CD4-positive, alpha-beta T cell (primary cell): ENCODE measurements at regions not wholly inside any gene's neighbourhood (a gene's known extent, or its start where the extent isn't known, plus 50 kb on each side); places are given as distances from the start of the nearest gene placed in this dataset.

Source experiments
- ATAC-seq: fragments of 200-7000 bp; cut with Tn5 transposase; one replicate; pipeline ENCODE4 v1.10.0; 2022; ENCODE audit warnings: mild to moderate bottlenecking; ENCODE audit not compliant: poor library complexity
- CTCF ChIA-PET: fragments of 350-600 bp; sonication (Branson Sonifier 250); formaldehyde crosslinking; loops from one replicate; lab custom pipeline; 2021; ENCODE audit warnings: antibody characterized with exemption, inconsistent platforms; lab: Charles Lee
- POLR2A ChIA-PET: fragments of 350-600 bp; sonication (Branson Sonifier 250); formaldehyde crosslinking; loops from one replicate; lab custom pipeline; 2021; ENCODE audit warnings: antibody characterized with exemption, inconsistent platforms; lab: Charles Lee
- DNase-seq, 14 experiments: peaks; one replicate each; pipeline ENCODE4 v3.0.0-alpha.2; 2013 to 2020; ENCODE audit warnings: mixed read lengths in 2 of 14
- H3K27ac ChIP-seq, 2 donors: one replicate each; pipeline versions ENCODE4 v1.5.1 to v1.7.0; 2013; ENCODE audit warnings: low read length in 2 of 2, low read depth in 1 of 2, mild to moderate bottlenecking in 1 of 2
- H3K27me3 ChIP-seq, 2 experiments: 1 replicate in 1 of 2; 2 replicates in 1 of 2; pipeline versions ENCODE4 v1.6.1 to v1.7.0; 2013; ENCODE audit warnings: low read length in 2 of 2, control low read depth in 1 of 2, mild to moderate bottlenecking in 1 of 2, moderate library complexity in 1 of 2; ENCODE audit not compliant: insufficient read depth in 2 of 2, control insufficient read depth in 1 of 2
- H3K36me3 ChIP-seq: one replicate; pipeline ENCODE4 v1.6.1; 2013; ENCODE audit warnings: low read length, control low read depth; ENCODE audit not compliant: insufficient read depth
- H3K4me1 ChIP-seq: one replicate; pipeline ENCODE4 v1.6.1; 2013; ENCODE audit warnings: low read length, control low read depth; ENCODE audit not compliant: insufficient read depth
- H3K4me3 ChIP-seq: one replicate; pipeline ENCODE4 v1.5.1; 2013; ENCODE audit warnings: mild to moderate bottlenecking, low read length, moderate library complexity
- H3K9me3 ChIP-seq, 2 experiments: 1 replicate in 1 of 2; 2 replicates in 1 of 2; pipeline versions ENCODE4 v1.6.1 to v1.7.0; 2013; ENCODE audit warnings: low read length in 2 of 2, mild to moderate bottlenecking in 2 of 2, control low read depth in 1 of 2, moderate library complexity in 1 of 2; ENCODE audit not compliant: control insufficient read depth in 1 of 2, insufficient read depth in 1 of 2
- H3K27ac Mint-ChIP-seq: one replicate; pipeline ENCODE4 v1.8.0; 2020; ENCODE audit warnings: mixed read lengths
- H3K27me3 Mint-ChIP-seq: one replicate; pipeline ENCODE4 v1.8.0; 2021; ENCODE audit warnings: mixed read lengths
- H3K36me3 Mint-ChIP-seq: one replicate; pipeline ENCODE4 v1.8.0; 2021; ENCODE audit warnings: low read depth, mixed read lengths
- H3K4me1 Mint-ChIP-seq: one replicate; pipeline ENCODE4 v1.8.0; 2021; ENCODE audit warnings: low read depth, mixed read lengths
- H3K4me3 Mint-ChIP-seq: one replicate; pipeline ENCODE4 v1.8.0; 2020; ENCODE audit warnings: mild to moderate bottlenecking, mixed read lengths
- H3K9me3 Mint-ChIP-seq: one replicate; pipeline ENCODE4 v1.8.0; 2020; ENCODE audit warnings: mixed read lengths
- intact Hi-C, 2 experiments: fragments of 100-400 bp; cut with DNase I in 1 of 2; cut with micrococcal nuclease in 1 of 2; formaldehyde crosslinking; loops; one replicate each; pipeline versions ENCODE4 v1.15.1 to v1.9.0; 2023 to 2025; cut with DNase I, micrococcal nuclease
- TF ChIP-seq, protein P1 (sequence below): fragments of 200-600 bp; IDR thresholded peaks from one replicate; pipeline ENCODE4 v1.8.0; 2022; ENCODE audit warnings: antibody characterized with exemption, mild to moderate bottlenecking

DNA sequence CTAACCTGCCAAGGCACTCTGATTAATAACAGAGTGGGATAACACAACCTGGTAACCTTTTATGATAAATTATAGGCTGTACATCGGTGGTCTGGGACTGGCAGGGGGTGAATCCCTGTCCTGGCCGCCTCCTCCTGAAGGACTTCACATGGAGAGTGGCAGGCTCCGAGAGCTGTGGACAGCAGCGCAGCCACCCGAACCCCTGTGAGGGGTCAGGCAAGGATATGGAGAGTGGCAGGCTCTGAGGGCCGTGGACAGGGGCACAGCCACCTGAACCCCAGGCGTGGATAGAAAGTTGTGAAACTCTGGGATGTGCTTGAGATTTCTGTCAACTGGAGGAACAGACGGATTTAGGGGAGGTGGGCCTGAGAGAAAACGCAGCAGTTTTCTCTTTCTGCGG lies 107.0 kb upstream of the MGMT start:
- Histone ChIP-seq H3K27ac (no peak overlapping the region), H3K9me3 (peaks cover 0 to 10% of the 10 kb centered on the region in 2 experiments), H3K36me3 (no peaks in the 10 kb centered on the region), H3K27me3 (no peaks in the 10 kb centered on the region), H3K4me1 (no peaks in the 10 kb centered on the region), H3K4me3 (no peak overlapping the region)
- TF ChIP-seq, protein P1, sequence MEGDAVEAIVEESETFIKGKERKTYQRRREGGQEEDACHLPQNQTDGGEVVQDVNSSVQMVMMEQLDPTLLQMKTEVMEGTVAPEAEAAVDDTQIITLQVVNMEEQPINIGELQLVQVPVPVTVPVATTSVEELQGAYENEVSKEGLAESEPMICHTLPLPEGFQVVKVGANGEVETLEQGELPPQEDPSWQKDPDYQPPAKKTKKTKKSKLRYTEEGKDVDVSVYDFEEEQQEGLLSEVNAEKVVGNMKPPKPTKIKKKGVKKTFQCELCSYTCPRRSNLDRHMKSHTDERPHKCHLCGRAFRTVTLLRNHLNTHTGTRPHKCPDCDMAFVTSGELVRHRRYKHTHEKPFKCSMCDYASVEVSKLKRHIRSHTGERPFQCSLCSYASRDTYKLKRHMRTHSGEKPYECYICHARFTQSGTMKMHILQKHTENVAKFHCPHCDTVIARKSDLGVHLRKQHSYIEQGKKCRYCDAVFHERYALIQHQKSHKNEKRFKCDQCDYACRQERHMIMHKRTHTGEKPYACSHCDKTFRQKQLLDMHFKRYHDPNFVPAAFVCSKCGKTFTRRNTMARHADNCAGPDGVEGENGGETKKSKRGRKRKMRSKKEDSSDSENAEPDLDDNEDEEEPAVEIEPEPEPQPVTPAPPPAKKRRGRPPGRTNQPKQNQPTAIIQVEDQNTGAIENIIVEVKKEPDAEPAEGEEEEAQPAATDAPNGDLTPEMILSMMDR: no peak
- no peak for DNase-seq
- intact Hi-C loops: no loop called here
- ChIA-PET CTCF (no interaction called here), POLR2A (no interaction called here)
- Mint-ChIP-seq H3K4me1 (no peaks in the 10 kb centered on the region), H3K27me3 (no peaks in the 10 kb centered on the region), H3K27ac (no peak overlapping the region), H3K9me3 (peaks cover 8% of the 10 kb centered on the region), H3K36me3 (no peaks in the 10 kb centered on the region), H3K4me3 (no peak overlapping the region)
- no peak for ATAC-seq

DNA sequence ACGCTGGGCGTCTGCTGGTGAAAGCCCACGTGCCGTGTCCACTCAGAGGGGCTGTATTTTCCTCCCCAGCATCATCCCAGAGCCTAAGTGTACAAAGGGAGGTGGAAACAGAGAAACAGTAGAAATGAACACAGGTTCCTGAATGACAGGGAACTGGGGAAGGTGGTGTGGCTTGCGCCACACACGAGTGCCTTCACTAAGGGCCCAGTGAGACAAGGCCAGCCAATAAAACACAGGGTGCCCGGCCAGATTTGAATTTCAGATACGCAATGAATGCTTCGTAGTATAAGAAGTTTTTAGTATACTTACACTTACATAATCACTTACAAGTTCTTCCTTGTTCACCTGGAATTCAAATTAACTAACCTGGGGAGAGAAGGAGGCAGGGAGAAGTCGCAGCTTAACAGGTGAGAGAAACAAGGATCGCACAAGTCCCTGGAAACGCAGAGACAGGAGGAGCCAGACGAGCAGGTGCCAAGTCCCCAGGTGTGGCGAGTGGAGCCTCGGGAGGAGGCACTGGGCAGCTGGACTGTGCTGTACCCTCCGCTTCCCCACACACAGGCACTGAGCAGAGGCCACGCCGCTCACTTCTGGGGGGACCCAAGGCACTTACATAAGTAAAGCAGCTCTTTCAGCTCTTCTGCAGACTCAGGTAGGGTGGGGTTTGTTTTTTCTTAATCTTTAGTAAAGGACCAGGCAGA lies 105.2 kb upstream of the MGMT start:
- POLR2A ChIA-PET: no interaction called here
- intact Hi-C loops: no loop called here
- Mint-ChIP-seq H3K27ac (no peak overlapping the region), H3K27me3 (no peaks in the 10 kb centered on the region), H3K36me3 (no peaks in the 10 kb centered on the region), H3K4me1 (no peaks in the 10 kb centered on the region), H3K4me3 (no peak overlapping the region), H3K9me3 (peaks cover 4% of the 10 kb centered on the region)
- TF ChIP-seq, protein P1: no peak
- Histone ChIP-seq H3K4me1 (no peaks in the 10 kb centered on the region), H3K36me3 (no peaks in the 10 kb centered on the region), H3K9me3 (peaks cover 0 to 5% of the 10 kb centered on the region in 2 experiments), H3K4me3 (no peak overlapping the region), H3K27me3 (no peaks in the 10 kb centered on the region), H3K27ac (no peak overlapping the region)
- CTCF ChIA-PET: no interaction called here
- ATAC-seq (no peak), DNase-seq (no peak)

DNA sequence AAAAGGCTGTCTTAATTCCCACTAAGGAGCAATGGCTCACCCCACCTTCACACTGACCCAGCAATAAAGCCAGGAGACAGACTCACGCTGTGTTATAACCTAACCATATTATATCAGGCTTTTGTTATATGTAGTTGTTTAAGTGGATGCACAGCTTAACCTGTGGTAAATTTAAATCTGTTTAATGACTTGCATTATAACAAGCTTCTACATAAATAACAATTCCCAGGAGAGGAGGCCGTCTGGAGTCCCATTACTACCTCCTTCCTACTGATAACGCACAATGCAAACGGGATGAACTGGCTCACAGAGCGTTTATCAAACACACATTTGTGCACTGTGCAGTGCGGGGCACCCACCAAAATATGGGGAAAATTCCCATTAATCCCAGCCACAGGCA lies 102.1 kb upstream of the MGMT start:
- Histone ChIP-seq H3K36me3 (no peaks in the 10 kb centered on the region), H3K4me1 (no peaks in the 10 kb centered on the region), H3K27ac (no peak overlapping the region), H3K9me3 (peaks cover 0 to 10% of the 10 kb centered on the region in 2 experiments), H3K4me3 (no peak overlapping the region), H3K27me3 (no peaks in the 10 kb centered on the region)
- H3K4me1 Mint-ChIP-seq: no peaks in the 10 kb centered on the region
- POLR2A ChIA-PET: no interaction called here
- no peak for ATAC-seq
- TF ChIP-seq, protein P1: no peak
- intact Hi-C loops: no loop called here
- no peak overlapping the region for H3K27ac Mint-ChIP-seq
- H3K4me3 Mint-ChIP-seq: no peak overlapping the region
- H3K9me3 Mint-ChIP-seq: no peaks in the 10 kb centered on the region
- no peak for DNase-seq
- peaks cover 8% of the 10 kb centered on the region for H3K27me3 Mint-ChIP-seq
- CTCF ChIA-PET: no interaction called here
- H3K36me3 Mint-ChIP-seq: no peaks in the 10 kb centered on the region
